ENCODE measurements at regions not wholly inside any gene's neighbourhood (a gene's known extent, or its start where the extent isn't known, plus 50 kb on each side); places are given as distances from the start of the nearest gene placed in this dataset.
"Not testable (repeated sequence)": the region's sequence is repeated elsewhere in the genome, so short reads cannot be mapped to it uniquely, and the experiment has no call there.

GRCh38 chrX:53813670-53814440 is 127.3 kb upstream of the HUWE1 start:
- DNase-seq (ENCODE audit: low read depth) = no peak
- H3K4me3 ChIP-seq (ENCODE audit: low read depth, low read length) = no peak overlapping the region
- no peak for TF ChIP-seq CTCF (conservative IDR thresholded peaks at IDR 0.05; ENCODE audit: low read depth, low read length)

- no peak for TF ChIP-seq CTCF (conservative IDR thresholded peaks at IDR 0.05; ENCODE audit: low read depth, low read length)
- no peak overlapping the region for H3K4me3 ChIP-seq (ENCODE audit: low read depth, low read length)
Measured at GRCh38 chrX:53798281-53798680, 111.8 kb upstream of the HUWE1 start.

GRCh38 chrX:53795576-53795975 is 109.1 kb upstream of the HUWE1 start:
- DNase-seq (ENCODE audit: low read depth) = peak; percentile 41
- TF ChIP-seq CTCF (conservative IDR thresholded peaks at IDR 0.05; ENCODE audit: low read depth, low read length) = no peak
- no peak overlapping the region for H3K4me3 ChIP-seq (ENCODE audit: low read depth, low read length)

More at GRCh38 chrX:53798281-53798680, 111.8 kb upstream of the HUWE1 start:
- DNase-seq (ENCODE audit: low read depth) = no peak

- no peak overlapping the region for H3K4me3 ChIP-seq (ENCODE audit: low read depth, low read length)
- DNase-seq (ENCODE audit: low read depth) = no peak
- no peak for TF ChIP-seq CTCF (conservative IDR thresholded peaks at IDR 0.05; ENCODE audit: low read depth, low read length)
Measured at GRCh38 chrX:53794181-53794580, 107.7 kb upstream of the HUWE1 start.

- no peak for DNase-seq (ENCODE audit: low read depth)
- no peak overlapping the region for H3K4me3 ChIP-seq (ENCODE audit: low read depth, low read length)
Measured at GRCh38 chrX:53768865-53769264, 82.3 kb upstream of the HUWE1 start.

GRCh38 chrX:53768451-53768850 is 81.9 kb upstream of the HUWE1 start:
- no peak for DNase-seq (ENCODE audit: low read depth)
- H3K4me3 ChIP-seq (ENCODE audit: low read depth, low read length) = no peak overlapping the region
- no peak for TF ChIP-seq CTCF (conservative IDR thresholded peaks at IDR 0.05; ENCODE audit: low read depth, low read length)

More at GRCh38 chrX:53768865-53769264, 82.3 kb upstream of the HUWE1 start:
- TF ChIP-seq CTCF (conservative IDR thresholded peaks at IDR 0.05; ENCODE audit: low read depth, low read length) = no peak

- no peak for TF ChIP-seq CTCF (conservative IDR thresholded peaks at IDR 0.05; ENCODE audit: low read depth, low read length)
- no peak overlapping the region for H3K4me3 ChIP-seq (ENCODE audit: low read depth, low read length)
- no peak for DNase-seq (ENCODE audit: low read depth)
Measured at GRCh38 chrX:53767544-53767943, 81.0 kb upstream of the HUWE1 start.

- not testable (repeated sequence) for H3K4me3 ChIP-seq (ENCODE audit: low read depth, low read length); DNase-seq (ENCODE audit: low read depth)
Measured at GRCh38 chrX:53757181-53757580, 70.7 kb upstream of the HUWE1 start.
